HG03457 (cell line): ENCODE measurements at regions not wholly inside any gene's neighbourhood (a gene's known extent, or its start where the extent isn't known, plus 50 kb on each side); places are given as distances from the start of the nearest gene placed in this dataset.
"Not testable (repeated sequence)": the region's sequence is repeated elsewhere in the genome, so short reads cannot be mapped to it uniquely, and the experiment has no call there.

Source experiments
- ATAC-seq: cut with Tn5 transposase; IDR thresholded peaks from one replicate; pipeline ENCODE4 v1.9.1; 2021; ENCODE audit warnings: moderate number of reproducible peaks; ENCODE audit not compliant: unreplicated experiment

DNA sequence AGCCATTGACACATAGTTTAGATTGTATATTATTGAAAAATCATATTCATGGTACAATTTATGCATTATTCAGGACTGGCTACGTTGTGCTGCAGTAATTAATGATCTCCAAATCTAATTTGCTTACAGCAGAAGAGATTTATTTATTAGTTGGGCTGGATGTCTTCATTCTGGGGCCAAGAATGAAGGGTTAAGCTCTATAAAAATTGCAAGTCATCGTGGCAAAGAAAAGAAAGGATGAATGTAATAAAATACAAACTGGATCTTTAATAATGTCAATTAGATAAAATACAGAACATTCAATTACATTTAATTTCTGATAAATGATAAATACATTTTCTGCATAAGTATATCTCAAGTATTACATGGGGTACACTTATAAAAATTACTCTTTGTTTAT is 151.8 kb upstream of the ANO5 start:
- ATAC-seq, result no peak

DNA sequence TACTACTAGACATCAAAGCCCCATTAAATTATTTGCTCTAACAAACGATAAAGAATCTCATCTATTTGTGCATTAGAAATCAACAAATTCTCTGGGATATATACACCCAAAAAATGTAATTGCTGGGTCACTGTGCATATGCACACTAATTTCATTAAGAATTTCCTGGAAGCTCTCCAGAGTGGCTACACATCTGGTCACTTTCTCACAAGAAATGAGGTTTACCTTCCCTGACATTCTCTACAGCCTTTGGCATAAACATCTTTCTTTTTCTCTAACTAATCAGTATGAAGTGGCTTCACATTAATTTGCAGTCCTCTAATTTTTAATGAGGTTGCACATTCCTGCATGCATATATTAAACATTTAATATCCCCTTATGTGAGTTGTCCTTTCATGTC is 150.8 kb upstream of the ANO5 start:
- no peak for ATAC-seq

DNA sequence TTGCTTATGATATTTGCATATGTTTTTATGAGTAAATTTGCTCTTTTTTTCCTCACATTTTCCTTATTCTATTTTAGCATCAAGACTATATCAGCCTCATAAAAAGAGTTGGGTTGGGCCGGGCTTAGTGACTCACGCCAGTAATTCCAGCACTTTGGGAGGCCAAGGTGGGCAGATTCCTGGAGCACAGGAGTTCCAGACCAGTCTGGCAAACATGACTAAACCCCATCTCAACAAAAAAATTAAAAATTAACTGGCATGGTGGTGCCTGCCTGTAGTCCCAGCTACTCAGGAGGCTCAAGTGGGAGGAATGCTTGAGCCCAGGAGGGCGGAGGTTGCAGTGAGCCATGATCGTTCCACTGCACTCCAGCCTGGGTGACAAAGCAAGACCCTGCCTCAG is 148.8 kb upstream of the ANO5 start:
- no peak for ATAC-seq

DNA sequence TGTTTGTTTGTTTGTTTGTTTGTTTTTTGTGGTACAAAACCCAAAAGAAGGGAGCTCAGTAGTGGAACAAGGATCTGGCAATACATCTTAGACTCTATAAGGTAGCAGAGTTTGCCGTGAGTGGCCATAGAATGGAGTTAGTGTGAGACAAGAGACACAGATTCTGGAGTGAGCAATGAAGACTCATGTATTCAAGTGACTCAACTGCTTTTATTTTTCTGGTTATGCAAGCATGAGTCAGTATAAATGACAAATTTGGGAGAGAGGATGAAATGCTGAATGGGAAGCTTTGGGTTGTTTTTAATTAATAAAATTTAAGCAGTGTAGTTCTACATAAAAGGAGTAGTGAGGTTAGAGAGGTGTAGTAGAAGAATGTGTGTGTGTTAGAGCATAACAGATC is 143.6 kb upstream of the ANO5 start:
- no peak for ATAC-seq

DNA sequence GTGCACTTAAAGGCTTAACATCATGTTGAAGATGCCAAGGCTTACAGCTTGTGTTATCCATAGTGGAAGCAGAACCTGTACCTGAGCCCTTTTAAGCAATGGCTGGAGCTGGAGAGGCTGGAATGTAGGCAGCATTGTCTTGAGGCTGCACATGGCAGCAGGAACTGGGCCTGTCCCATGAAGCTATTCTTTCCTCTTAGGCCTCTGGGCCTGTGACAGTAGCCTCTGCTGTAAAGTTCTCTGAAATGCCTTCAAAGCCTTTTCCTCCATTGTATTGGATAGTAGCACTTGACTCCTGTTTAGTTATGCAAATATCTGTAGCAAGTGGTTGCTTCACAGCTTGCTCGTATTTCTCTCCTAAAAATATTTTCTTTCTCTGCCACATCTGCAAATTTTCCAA is 127.4 kb upstream of the ANO5 start:
- no peak for ATAC-seq

DNA sequence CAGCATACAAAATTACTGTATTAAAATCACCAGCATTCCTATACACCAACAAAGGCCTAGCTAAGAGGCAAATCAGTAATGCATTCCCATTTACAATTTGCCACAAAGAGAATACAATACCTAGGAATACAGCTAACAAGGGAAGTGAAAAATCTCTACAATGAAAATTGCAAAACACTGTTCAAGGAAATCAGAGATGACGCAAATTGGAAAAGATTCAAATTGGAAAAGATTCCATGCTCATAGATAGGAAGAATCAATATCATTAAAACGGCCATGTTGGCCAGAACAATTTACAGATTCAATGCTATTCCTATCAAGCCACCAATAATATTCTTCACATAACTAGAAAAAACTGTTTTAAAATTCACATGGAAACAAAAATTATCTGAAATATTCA is 123.0 kb upstream of the ANO5 start:
- no peak for ATAC-seq

DNA sequence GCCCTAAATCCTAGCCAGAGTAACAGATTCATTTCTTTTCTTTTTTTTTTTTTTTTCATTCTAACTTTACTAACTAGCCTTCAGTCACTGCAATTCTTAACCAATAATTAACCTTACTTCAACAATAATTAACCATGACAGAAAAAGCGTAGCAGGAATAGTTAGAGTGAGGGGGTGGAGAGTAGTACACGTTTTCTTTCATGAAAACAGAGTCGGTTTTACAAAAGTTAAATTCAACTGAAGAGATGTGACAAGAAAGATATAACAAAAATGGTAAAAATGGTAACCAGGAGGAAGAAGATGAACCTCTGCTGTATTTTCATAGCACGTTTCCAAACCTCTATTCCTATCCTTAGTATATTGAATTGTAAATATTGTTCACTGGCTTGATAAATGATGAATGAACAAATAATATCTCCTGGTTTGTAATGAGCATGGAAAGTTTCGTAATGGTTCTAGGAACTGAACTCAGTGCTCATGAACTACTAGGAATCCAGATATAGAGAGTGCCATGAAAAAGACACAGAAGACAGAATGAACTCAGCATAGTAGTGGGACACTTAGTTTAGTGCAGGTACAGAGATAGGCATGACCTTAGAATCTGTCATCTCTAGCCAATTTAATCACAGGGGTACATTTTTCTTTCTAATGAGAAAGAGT is 116.5 kb upstream of the ANO5 start:
- ATAC-seq, result no peak

DNA sequence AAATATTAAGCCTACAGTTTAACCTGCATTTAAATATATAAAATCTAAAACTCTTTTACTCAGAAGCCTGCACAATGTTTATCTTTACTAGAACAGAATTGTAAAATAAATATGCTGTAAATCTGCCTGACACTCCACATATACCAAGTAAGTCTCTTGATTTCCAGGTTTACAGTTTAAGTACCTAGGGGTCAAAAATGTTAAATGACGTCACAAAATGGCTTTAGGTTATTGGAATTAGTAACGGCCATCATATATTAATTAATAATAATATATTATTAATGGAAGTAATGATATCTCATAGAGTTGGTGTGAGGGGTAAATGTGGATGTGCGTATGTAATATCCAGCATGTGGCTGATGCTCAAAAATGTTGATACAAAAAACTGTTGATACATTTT is 114.8 kb upstream of the ANO5 start:
- no peak for ATAC-seq

DNA sequence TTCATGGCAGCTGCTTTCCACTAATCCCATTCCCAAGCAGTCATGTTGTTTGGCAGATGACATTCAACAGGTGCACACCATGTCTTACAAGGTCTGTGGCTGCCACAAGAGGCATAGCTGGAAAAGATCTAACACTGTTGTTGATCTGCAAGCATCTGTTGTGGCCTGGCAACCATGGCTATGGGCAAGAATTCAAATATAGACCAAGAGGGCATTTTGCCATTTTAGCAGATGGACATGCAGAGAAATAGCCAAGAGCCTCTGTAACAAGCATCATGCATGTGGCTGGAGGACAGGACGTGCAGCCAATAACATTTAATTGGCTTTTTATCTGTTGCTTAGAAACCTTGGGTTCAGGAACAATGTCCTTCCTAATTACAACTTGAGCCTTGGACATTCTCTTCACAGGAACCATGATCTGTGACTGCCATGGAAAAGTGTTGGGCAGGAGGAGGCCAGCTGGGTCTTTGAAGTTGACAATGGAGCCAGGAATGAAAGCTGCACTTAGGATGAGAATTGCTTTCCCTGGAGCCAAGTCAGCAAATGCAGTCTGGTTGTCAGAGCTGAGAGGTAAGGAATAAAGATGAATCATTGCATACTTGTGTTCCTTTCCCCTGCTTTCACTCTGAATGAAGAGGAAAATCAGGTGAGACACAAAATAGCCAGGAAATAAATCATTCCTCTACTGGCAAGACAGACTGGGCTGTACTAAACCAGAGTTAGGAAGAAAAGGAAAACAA is 113.6 kb upstream of the ANO5 start:
- no peak for ATAC-seq

DNA sequence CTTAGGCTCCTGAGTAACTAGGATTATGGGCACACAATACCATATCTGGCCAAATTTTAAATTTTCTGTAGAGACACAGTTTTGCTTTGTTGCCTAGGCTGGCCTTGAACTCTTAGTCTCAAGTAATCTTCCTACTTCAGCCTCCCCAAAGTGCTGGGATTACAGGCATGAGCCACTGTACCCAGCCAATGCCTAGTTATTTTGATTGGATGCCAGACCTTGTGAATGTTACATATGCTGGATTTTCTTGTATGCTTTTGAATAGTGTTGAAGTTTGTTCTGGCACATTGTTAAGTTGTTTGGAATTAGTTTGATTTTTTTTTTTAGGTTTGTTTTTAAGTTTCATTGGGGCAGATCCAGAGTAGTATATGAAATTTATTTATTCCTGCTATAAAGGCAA is 110.7 kb upstream of the ANO5 start:
- no peak for ATAC-seq

DNA sequence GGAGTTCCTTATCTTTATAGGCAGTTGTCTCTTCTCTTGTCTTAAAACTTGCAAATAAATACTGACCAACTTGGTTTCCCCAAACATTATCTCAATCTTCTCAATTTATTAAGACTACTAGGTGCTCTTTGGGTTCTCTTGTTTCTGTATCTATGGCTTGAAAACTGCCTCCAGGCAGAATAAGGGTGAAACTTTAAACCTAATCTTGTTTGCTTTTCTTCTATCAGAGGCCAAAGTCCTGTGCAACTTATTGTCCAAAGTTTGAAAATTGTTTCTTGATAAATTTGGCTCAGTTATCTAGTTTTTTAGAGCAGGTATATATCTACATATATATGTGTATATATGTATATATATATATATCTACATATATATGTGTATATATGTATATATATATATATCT is 110.1 kb upstream of the ANO5 start:
- no peak for ATAC-seq

DNA sequence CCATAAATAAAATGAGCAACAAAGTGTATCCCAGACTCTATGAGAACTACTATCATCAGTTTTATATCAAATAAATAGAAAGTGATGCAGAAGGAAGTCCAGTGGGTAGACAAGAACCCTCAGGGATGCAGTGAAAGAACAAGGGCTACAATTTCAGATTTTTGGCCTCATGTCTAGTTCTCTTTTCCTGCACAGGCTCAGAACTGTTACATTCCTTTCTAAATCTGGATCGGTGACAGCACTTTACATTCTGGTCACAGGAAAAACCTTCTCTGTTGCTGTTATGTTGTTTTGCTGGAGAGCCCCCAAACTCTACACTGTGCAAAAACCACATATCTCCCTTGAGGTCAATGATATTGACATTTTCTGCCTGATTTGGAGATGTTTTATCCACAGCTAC is 108.8 kb upstream of the ANO5 start:
- no peak for ATAC-seq

DNA sequence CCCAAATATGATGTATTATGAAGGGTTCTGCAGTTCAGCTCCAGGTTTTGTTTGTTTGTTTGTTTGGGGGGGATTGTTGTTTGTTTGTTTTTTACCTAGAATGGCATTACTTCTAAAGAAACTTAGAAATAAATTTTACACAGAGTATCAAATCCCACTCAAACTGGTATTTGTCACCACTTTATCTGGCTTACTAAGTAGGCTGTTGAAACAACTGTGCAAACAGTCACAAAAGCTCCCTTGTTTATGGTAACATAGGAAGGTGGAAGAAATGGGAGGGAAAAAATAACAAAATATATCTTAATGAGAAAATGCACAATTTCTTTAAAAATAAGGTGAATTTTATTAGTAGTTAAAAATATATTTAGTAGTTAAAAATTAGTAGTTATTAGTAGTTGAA is 108.3 kb upstream of the ANO5 start:
- no peak for ATAC-seq

DNA sequence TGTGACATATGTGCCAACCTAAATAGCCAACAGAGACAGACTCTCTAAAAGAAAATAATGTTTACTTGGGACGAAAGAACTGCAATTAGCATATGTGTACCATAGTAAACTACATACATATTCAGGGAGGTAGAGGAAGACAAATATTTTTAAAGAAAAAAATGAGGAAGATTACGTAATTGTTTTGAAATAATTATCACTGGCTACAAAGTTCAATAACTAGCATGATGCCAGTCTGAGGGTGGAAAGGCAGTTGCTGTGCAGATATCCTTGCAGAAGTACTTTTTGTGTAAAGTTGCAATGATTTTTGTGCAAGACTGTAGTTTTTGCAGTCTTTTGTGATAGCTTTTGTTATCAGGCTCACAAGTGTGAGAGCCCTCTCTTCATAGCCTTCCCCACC is 103.3 kb upstream of the ANO5 start:
- ATAC-seq, result no peak

DNA sequence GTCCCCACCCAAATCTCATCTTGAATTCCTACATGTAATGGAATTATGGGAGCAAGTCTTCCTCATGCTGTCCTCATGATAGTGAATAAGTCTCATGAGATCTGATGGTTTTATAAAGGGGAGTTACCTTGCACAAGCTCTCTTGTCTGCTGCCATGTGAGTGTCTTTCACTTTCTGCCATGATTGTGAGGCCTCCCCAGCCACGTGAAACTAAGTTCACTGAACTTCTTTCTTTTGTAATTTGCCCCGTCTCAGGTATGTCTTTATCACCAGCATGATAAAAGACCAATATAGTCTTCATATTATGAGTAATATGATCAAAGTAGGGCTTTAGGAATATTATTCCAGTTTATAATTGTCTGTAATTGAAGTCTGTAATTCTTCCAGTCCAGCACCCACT is 86.3 kb upstream of the ANO5 start:
- ATAC-seq, result no peak

DNA sequence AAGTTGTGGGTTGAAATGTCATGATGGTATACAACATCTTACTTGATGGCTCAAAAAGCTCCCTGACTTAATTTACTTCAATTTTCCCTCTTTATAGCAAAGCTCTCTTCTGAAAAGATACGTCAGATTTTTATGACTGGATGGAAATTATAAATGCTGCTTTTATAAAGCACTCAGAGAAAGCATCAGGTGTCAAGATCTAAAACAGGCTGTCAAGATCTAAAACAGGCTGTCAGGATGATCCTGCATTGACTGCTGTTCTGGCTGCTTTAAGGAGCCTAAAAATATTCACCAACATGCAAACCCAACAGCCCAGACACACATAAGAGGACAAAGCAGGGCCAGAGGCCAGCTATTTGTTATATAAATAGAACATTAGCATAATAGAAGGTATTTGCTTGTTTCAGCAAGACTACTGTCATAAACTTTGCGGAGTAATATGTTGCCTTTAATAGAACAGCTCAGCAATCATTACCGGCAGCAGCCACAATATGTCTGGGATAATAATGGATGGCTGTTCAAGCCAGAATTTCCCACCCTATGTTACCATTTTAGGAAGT is 77.3 kb upstream of the ANO5 start:
- no peak for ATAC-seq

DNA sequence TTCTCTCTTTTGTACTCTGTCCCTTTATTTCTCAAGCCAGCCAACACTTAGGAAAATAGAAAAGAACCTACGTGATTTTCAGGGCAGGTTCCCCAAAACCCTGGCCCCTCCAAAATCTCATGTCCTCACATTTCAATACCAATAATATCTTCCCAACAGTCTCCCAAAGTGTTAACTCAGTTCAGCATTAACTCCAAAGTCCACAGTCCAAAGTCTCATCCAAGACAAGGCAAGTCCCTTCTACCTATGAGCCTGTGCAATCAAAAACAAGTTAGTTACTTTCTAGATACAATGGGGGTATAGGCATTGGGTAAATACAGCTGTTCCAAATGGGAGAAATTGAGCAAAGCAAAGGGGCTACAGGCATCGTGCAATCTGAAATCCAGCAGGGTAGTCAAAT is 64.9 kb upstream of the ANO5 start:
- not testable (repeated sequence) for ATAC-seq

DNA sequence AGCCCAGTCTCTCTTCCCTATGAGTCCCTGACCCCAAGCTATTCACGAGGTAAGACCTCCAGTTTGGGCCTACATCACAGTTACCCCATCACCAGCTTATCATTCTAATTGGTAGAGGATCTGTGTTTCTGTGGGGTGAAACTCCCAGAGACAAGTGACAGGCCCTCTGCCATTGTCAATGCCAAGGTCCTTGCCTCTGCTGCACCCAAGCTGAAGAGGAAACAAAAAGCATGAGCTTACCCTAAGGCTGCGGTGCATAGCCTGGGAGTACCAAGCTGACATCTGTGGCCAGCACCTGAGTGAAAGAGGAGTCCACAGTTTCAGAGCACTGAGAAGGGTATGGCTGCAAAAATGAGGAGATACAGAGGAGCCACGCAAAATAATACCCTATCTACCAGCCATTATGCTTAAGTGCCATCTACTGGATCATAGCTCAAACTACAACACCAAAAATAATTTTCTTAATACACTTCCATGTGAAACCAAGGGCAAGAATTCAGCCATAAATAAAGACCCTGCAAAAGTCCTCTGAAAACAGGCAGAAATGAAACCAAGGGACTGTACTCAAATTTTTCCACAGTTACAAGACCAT is 62.3 kb upstream of the ANO5 start:
- ATAC-seq, result no peak

DNA sequence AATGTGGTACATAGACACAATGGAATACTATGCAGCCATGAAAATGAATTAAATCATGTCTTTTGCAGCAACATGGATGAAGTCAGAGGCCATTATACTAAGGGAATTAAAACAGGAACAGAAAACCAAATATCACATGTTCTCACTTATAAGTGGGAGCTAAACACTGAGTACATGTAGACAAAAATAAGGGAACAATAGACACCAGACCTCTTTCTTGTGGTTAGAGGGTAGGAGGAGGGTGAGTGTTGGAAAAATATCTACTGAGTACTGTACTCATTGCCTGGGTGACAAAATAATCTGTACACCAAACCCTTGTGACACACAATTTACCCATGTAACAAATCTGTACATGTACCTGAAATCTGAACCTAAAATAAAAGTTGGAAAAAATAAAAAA is 59.1 kb upstream of the ANO5 start:
- ATAC-seq, result no peak

DNA sequence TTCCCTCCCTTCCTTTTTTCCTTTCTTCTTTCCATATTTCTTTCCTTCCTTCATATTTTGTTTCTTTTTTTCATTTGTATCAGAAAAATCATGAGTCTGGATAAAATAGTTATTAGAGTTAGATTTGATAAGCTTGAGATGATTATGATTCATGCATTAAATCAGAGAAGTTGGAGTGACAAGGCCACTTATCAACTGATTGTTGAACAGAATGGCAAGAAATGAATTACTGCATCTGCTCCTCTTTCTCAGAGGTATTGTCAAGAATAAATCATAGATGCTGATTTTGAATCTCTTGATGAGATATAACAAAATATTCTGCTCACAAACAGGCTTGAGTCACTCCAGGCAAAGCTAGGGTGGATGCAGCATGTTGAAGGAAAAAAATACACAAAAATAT is 54.6 kb upstream of the ANO5 start:
- ATAC-seq, result no peak
